WI38 (cell line): ENCODE measurements at regions not wholly inside any gene's neighbourhood (a gene's known extent, or its start where the extent isn't known, plus 50 kb on each side); places are given as distances from the start of the nearest gene placed in this dataset.

Experiments used
- H3K4me3 ChIP-seq: 2 replicates; pipeline ENCODE4 v1.5.1; 2011; ENCODE audit warnings: low read depth, mild to moderate bottlenecking, control low read depth, low read length
- TF ChIP-seq, protein P1 (sequence below): IDR thresholded peaks from 2 replicates; pipeline ENCODE4 v1.5.1; 2012; ENCODE audit warnings: low read depth, mild to moderate bottlenecking, control low read depth, low read length

GRCh38 chr7:12796397-12797127 lies 109.1 kb downstream of the ARL4A start:
- TF ChIP-seq, protein P1, sequence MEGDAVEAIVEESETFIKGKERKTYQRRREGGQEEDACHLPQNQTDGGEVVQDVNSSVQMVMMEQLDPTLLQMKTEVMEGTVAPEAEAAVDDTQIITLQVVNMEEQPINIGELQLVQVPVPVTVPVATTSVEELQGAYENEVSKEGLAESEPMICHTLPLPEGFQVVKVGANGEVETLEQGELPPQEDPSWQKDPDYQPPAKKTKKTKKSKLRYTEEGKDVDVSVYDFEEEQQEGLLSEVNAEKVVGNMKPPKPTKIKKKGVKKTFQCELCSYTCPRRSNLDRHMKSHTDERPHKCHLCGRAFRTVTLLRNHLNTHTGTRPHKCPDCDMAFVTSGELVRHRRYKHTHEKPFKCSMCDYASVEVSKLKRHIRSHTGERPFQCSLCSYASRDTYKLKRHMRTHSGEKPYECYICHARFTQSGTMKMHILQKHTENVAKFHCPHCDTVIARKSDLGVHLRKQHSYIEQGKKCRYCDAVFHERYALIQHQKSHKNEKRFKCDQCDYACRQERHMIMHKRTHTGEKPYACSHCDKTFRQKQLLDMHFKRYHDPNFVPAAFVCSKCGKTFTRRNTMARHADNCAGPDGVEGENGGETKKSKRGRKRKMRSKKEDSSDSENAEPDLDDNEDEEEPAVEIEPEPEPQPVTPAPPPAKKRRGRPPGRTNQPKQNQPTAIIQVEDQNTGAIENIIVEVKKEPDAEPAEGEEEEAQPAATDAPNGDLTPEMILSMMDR, result no peak

DNA sequence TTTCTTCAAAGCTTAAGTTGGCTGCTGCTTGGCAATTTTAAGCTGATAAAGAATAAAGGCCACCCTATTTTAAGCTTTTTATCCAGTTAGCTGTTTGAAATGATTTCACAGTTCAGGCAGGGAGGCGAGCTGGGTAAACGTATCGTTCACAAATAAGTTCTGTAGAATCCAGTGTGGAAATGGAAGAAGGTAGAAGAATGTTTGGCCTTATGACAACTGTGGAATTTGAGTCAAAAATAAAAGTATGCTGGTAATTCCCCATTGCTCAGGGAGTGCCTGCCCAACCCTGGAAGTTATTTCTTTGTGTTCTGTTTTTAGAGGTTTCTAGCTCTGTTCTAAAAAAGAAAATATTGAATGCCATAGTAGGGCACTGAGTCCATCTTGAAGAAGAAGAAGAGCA lies 113.1 kb downstream of the ARL4A start:
- no peak overlapping the region for H3K4me3 ChIP-seq
- TF ChIP-seq, protein P1, result no peak

More at GRCh38 chr7:12796397-12797127, 109.1 kb downstream of the ARL4A start:
- H3K4me3 ChIP-seq, result no peak overlapping the region

DNA sequence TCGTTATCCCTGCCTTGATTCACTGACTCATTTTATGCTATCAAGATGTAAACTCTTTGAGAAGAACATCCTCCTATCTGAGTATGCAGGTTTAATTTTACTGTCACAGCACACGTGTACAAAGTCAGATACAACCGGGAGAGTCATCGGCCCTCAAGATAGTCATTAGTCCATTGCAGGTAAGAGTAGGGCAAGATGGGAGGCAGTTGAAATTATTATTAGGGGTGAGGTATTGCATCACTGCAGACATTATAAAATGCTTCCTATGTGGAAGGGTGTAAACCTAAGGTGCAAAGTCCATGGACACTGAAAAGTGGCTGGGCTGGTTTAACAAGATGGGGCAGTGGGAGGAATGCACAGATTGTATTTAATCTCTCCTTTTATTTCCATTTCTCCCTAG lies 113.7 kb downstream of the ARL4A start:
- TF ChIP-seq, protein P1, result no peak
- no peak overlapping the region for H3K4me3 ChIP-seq

GRCh38 chr7:12802070-12802469 lies 114.6 kb downstream of the ARL4A start:
- H3K4me3 ChIP-seq, result no peak overlapping the region
- TF ChIP-seq, protein P1, result no peak

DNA sequence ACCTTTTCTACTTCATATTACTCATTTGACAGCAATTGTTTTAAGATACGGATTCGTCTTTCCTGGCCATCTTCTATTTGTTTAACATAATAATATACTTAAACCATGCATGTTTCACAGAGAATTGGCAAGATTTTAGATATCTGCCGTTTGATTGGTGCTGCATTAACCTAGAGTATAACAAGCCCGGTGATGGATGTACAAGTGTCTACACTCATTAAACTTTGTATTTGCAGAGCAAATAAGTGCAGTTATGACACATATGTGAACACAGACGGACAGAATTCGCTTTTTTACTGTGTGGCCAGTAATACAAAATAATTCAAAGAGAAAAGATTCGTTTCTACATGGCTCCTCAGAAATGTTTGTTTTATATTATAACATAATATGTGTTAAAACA lies 116.1 kb downstream of the ARL4A start:
- TF ChIP-seq, protein P1, result no peak
- H3K4me3 ChIP-seq, result no peak overlapping the region

- no peak overlapping the region for H3K4me3 ChIP-seq
- TF ChIP-seq, protein P1, result no peak
These were observed 118.1 kb downstream of the ARL4A start for GRCh38 chr7:12805518-12805928.

GRCh38 chr7:12805957-12806356 lies 118.5 kb downstream of the ARL4A start:
- no peak overlapping the region for H3K4me3 ChIP-seq
- TF ChIP-seq, protein P1, result no peak
